ENCODE measurements at regions not wholly inside any gene's neighbourhood (a gene's known extent, or its start where the extent isn't known, plus 50 kb on each side); places are given as distances from the start of the nearest gene placed in this dataset.

DNA sequence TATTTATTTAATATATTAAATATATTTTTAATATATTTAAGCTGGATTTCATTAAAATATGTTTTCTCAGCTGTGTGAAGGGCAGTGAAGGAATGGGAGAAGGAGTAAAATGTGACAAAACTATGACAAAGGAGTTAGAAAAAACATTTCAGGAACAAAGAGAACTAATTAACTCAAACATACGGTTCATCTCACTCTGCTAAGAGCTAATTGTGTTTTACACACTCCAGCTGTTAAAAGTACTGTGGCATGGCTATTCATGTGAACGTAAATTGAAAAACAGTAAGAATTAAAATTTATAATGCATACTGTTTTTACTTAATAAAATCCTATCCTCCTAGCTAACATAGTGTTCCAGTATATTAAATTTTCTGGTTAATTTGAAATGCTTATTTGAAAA lies 262.5 kb upstream of the GNAI1 start:
- DNase-seq (ENCODE audit: low read depth in 3 of 3): no peak

DNA sequence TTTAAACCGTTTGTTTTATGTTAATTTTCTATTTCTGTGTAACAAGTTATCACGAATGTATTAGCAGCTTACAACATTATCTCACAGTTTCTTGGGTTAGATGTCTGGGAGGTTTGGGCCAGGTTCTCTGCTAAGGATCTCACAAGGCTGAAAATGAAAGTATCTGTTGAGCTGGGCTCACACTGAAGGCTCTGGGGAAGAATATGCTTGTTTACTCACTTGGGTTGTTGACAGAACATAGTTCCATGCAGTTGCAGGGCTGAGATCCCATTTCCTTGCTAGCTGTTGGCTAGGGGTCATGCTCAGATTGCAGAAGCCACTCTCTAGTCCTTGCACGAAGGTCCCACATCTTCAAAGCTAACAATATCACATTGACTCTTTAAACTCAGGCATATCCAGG lies 266.6 kb upstream of the GNAI1 start:
- no peak for DNase-seq (ENCODE audit: low read depth in 3 of 3)

DNA sequence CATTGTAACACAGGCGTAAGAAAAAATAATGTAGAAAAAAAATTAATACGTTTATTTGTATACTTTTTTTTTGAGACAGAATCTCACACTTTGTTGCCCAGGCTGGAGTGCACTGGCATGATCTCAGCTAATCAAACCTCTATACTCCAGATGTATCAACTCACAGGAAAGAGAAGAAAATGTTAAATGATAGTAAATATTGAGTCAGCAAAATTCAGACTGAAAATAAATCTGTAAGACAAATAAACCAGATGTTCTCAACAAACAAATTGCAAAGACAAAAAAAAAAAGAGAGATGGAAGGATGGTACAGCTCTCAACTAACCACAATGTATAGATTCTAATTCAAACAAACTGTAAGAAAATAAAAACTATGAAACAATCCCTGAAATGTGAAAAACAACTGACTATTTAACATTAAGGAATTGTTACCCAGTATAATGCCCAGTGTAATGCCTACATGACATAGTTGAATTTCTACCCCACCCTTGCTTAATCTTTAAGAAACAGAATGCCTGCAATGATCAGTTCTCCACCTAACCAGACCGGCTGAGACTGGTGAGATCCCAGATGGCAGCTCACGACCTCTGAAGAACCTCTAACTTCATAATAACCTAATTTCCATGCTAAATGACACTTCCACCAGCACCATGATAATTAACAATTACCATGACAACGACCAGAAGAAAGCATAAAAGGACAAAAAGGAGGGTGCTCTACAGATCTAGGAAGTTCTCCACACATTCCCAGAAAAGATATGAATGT lies 272.0 kb upstream of the GNAI1 start:
- no peak for DNase-seq (ENCODE audit: low read depth in 3 of 3)

DNA sequence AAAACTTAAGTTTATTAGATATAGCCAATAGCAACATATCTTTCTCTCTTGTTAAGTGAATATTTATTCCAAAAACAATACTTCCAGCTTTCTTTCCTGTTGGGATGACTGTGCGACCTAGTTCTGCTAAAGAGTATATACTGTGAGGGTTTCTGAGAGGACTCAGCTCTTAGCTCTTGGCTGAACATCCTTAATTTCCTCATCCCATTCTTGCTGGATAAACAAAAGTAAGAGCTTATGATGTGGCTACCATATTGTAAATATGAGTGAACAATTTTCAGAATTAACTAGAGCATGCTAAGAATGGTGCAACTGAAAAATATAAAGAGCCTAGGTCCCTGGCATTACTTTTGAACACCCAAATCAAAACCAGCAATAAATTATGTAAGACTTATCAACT lies 279.5 kb upstream of the GNAI1 start:
- DNase-seq (ENCODE audit: low read depth in 3 of 3): no peak

DNA sequence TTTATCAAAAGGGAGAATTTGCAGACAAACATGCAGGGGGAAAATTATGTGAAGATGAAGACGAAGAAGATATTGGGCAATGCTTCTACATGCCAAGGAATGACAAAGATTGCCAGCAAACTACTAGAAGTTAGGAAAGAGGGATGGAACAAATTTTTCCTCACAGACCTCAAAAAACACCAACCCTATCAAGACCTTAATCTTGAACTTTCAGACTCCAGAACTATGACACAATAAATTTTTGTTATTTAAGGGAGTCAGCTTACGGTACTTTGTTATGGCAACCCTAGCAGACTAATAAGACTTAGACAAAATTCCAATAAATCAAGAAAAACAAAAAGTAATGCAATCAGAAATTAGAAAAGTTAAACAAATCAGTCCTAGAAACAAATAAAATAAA lies 280.0 kb upstream of the GNAI1 start:
- no peak for DNase-seq (ENCODE audit: low read depth in 3 of 3)

DNA sequence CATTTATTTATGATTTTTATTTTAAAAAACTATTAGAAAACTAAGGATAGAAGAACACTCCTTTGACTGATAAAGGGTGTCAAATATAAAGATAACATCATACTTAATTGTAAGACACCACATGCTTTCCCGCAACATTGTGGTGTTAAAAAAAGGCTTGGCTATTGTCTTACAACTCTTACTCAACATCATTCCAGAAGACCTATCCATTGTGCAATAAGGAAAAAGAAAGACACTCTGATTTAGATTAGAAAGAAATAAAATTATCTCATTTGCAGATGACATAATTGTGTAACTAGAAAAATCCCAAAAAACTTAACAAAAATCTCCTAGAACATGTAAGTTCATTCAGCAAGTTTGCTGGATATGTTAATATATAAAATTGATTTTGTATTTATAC lies 296.7 kb upstream of the GNAI1 start:
- DNase-seq (ENCODE audit: low read depth in 3 of 3): no peak

DNA sequence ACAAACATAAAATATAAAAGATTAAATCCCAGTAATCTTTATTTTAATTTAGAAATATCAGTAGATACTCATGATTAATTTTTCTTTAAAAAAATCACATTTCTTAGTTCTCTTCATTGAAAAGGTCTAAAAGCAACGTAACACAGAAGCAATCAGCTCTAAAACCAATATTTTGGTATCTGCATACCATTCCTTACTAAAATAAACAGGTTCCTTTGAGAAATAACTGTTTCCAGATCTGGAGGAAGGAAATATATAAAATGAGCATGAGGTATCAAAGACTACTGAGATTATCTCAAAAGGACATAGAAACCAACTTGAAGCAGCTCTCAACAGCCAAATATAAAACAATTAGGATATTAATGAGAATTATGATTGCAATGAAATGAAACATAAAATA lies 301.0 kb upstream of the GNAI1 start:
- no peak for DNase-seq (ENCODE audit: low read depth in 3 of 3)

DNA sequence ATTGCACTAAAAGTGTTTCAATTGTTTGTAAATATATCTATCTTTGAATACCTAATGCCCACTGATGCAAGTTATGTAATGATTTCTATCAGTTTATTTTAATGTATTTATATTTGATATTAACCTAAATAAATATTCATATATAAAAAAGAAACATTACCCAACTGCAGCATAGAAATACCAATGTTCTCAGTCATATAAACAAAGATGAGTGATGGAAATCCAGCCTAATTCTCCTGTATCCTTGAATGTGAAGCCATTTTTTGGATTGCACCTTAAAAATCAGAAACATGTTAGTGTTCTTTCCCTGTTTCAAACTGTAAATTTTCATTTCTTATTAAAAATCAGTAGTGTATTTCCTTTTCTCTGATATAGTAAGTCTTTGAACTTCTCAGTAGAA lies 305.8 kb upstream of the GNAI1 start:
- no peak for DNase-seq (ENCODE audit: low read depth in 3 of 3)

DNA sequence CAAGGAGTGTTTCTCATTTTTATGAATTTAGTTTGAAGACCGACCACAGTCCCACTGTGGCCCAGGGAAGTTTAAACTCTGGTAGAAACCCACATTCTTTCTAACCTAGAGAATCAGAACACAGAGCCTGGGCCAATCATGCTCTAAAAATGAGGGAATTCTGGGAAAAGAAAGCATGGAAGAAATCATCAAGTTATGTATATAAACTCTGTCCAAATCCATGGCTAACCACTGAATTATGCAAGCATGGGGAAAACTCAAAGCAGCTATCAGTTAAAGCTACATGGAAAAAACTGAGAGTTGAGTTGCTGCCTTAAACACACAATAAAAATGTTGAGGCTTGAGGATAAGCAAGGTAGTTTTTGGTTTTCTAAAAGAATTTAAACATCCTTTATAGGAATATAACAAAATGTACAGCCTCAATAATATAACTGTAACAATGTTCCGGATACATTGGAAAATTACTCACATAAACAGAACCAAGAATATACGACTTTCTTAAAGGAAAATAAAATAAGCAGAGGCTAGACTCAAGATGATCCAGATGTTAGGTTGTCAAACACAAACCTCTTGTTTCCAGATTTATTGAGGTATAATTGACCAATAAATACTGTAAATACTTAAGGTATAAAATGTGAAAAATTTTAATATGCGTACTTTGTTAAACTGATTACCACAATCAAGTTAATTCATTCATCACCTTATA lies 311.2 kb upstream of the GNAI1 start:
- DNase-seq (ENCODE audit: low read depth in 3 of 3): no peak

DNA sequence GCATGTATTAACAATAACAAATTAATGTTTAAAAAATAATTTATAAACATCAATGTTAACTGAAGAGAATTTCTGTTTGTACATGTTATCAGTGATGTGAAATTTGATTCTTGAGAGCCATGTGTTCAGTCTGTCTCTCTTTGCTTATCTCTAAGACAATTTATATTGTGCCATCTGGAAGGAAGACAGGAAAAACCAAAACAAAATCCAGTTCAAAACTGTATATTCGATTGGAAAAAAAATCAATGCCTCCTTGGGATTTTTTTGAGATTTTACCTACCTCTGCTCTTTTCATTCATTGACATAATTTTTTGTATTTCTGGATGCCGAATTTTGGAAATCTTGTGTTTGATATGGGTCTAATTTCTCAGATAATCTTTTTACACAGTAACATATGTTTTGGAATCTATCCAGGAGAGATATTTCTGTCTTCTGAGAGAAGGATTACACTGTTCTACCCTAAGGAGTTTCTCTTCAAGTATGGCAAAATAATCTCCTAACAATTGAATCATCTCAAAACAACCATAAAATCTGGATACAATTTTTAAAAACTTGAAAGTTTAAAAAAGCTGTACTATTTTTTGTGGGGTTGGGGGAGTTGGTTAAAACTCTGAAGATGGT lies 311.9 kb upstream of the GNAI1 start:
- no peak for DNase-seq (ENCODE audit: low read depth in 3 of 3)

DNA sequence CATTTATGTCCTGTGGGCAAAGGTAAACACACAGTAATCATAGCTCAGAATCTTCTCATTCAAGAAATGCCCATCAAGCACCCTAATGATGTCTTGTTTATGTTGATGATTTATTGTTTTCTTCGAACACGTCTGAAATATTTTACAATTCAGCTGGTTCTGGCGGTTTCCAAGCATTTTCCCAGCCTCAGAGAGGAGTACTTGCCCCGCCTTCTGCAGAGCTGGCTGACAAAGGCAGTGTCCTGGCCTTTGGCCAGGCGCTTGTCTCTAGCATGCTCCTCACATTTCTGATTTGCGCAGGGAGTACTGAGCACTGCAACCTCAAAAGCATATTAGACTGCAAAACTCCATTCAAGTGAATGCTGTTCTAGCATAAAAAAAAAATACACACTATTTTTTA lies 314.2 kb upstream of the GNAI1 start:
- DNase-seq (ENCODE audit: low read depth in 3 of 3): no peak

DNA sequence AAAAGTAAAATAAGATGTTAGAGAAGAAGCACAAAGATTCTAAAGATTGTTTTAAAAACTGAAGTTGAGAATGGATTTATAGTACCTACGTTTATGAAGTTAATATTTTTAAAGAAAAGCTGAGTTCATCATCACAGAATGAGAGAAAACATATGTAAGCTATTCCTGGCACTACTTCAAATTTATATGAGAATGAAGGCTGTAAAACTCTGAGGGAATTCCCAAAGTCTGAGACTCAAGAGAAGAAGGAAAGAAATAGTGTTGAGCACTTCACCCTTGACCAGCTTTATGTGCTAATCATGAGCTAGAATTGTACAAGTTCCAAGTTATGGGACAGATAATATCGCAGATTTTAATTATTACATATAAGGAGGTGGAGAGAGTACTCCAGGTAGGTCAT lies 323.7 kb upstream of the GNAI1 start:
- DNase-seq (ENCODE audit: low read depth in 3 of 3): no peak

DNA sequence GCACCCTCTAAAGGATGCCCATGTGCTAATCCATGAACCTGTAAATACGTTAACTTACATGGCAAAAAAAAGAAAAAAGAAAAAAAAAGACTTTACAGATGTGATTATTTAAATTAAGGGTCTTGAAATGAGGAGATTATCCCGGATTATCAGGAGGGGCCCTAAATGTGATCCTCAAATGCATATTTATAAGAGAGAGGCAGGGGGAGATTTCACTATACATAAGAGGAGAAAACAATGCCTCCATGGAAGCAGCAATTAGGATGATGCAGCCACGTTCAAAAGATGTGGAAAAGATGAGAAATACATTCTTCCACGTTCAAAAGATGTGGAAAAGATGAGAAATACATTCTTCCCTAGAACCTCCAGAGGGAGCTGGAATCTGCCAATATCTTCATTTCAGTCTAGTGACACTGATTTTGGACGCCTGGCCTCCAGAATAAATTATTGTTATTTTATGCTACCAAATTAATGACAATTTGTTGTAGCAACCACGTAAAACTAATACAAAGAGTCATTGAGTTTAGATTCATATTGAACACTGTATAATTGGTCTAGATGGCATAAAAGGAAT lies 328.4 kb upstream of the GNAI1 start:
- no peak for DNase-seq (ENCODE audit: low read depth in 3 of 3)

DNA sequence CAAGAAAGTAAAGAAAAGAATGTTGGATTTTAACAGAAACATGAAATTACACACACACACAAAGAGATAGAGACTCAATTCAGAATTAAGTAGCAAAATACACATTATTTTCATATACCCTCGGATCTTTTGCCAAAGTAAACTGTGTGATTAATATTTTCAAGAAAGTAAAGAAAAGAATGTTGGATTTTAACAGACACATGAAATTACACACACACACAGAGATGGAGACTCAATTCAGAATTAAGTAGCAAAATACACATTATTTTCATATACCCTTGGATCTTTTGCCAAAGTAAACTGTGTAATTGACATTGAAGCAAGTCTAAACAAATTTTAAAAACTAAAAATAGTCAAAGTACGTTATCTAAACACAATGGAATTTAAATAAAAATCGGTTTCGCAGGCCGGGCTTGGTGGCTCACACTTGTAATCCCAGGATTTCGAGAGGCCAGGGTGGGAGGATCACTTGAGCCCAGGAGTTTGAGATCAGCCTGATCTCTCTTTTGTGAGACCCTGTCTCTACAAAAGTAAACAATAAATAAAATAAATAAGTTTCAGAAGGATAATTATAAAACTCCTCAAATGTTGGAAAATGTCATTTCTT lies 337.3 kb upstream of the MAGI2 start:
- DNase-seq (ENCODE audit: low read depth in 3 of 3): no peak

DNA sequence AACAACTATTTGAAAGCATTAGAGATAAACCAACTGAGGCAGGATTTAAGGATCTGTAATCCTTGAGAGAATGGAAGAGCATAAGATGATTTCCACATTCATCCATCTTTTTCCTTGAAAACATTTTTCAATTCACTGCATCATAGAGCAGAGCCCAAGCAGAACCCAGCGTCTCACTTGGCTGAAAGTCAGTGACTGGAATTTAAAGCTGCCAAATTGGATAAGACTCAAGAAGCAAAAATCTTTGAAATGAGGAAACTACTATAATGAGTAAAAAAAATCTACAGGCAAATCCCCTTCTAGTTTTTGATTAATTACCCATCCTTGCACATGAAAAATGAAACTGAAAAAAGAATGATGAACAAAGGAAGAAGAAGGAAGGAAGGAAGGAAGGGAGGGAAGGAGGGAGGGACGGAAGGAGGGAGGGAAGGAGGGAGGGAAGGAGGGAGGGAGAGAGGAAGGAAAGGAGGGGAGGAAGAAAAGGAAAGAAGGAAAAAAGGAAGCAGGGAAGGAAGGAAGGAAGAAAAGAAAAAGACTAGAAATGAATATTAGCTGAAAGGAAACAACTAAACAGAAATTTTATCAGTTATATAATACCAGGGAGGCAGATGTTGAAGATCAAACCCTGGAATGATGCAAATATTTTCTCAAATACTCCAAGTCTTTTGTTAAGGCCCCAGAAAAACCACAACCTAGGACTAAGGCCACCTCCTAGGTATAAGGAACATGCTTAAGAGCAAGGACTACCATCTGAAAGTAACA lies 336.3 kb upstream of the MAGI2 start:
- no peak for DNase-seq (ENCODE audit: low read depth in 3 of 3)

DNA sequence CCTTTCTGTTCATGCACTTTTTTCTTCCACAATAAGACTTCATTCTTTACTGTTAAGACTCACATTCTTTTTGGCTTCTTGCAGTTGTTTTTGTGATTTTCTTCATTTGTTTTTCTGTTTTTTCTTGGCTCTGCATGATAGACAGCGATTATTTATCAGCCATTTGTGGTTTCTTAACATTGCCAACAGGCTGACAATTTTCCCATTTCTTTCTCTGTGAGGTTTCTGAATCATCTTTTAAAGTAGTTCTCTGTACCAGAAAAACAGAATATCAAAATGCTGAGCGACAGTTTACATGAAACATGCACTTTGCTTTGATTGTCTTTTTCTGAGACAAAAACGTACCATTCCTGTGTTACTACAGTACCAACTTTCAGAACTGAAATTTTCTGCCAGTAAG lies 334.2 kb upstream of the MAGI2 start:
- no peak for DNase-seq (ENCODE audit: low read depth in 3 of 3)

DNA sequence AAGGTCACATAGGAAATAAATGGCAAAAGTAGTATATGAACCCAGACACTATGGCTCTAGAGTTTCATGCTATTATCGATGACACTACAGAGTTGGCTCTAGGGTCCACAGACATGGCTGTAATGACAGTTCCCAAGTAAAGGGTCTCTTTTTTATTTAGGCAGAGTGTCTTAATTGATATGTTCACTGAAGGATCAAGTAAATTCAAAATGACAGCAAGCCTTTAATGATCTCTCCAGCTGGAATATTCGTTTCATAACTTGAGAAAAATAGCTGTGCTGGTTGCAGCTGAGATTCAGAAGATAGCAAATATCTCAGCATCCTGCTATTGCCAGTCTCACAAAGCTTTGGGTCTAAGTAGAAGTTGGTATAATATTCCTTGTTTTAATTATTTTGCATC lies 333.6 kb upstream of the MAGI2 start:
- DNase-seq (ENCODE audit: low read depth in 3 of 3): no peak

DNA sequence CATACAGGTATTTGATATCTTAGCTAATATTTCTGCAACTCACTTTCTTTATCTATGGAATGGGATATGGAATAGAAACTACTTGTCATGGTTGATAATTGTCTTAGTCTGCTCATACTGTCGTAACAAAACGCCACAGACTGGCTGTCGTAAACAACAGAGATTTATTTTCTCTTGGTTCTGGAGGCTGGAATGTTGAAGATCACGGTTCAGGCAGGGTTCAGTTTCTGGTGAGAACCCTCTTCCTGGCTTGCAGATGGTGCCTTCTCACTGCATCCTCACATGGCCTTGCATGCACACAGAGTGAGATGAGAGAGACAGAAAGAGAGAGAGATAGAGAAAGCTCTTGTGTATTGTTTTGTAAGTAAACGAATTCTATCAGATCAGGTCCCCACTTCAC lies 332.7 kb upstream of the MAGI2 start:
- no peak for DNase-seq (ENCODE audit: low read depth in 3 of 3)

DNA sequence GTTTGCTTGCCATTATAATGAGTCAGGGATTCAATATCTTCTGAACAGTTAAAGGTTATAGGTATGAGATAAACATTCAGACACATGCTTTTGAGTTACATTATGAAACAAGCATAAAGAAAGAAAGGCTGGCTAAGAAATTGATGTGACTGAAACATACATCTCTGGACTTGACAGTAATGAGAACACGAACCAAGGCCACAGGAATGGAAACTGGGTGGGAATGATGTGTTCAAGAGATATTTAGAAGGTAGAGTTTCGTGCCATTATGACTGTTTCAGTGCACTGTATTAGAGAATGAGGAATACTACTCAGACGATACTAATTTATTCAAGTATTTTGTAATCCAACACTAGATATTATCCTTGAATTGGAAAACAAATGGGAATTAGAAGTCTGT lies 332.1 kb upstream of the MAGI2 start:
- DNase-seq (ENCODE audit: low read depth in 3 of 3): no peak

DNA sequence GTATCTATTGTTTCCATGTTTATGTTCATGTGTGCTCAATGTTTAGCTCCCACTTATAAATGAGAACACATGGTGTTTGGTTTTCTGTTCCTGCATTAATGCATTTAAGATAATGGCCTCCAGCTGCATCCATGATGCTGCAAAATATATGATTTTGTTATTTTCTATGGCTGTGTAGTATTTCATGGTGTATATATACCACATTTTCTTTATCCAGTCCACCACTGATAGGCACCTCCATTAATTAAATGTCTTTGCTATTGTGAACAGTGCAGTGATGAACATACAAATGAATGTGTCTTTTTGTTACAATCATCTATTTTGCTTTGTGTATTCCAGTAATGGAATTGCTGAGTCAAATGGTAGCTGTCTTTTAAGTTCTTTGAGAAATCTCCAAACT lies 329.4 kb upstream of the MAGI2 start:
- no peak for DNase-seq (ENCODE audit: low read depth in 3 of 3)

DNA sequence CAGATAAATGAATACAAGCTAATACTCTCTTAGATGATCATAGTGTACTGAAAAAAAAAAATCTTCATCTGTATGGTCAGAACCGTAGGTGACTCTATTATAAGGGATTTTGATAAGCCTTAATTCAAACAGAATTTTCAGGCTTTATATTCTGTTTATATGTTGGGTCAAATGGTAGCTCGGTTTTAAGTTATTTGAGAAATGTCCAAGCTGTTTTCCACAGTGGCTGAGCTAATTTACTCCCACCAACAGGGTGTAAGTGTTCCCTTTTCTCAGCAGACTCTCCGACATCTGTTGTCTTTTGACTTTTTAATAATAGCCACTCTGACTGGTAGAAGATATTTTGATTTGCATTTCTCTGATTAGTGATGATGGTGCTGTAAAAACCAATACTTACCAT lies 328.8 kb upstream of the MAGI2 start:
- no peak for DNase-seq (ENCODE audit: low read depth in 3 of 3)

DNA sequence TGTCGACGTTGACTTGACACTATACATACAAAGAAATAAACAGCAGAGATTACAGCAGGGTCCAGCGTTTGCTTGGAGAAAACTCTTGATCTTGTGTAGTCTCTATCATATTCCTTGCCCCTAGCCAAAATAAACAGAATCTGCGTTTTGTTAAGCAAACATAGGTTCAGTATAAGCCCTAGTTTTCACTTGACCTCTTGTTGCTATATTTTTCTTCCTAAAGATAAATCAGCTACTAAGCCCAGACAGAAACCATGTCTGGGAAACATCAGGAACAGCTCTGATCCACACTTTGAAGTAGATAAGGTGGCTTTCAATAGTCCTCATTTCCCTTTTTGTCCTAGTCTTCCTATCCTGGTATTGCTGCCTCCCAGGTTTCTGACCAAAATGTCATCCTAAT lies 328.2 kb upstream of the MAGI2 start:
- DNase-seq (ENCODE audit: low read depth in 3 of 3): no peak

Data from stimulated activated CD4-positive, alpha-beta T cell treated with anti-CD3 and anti-CD28 coated beads, TNF-alpha, amount 100 ng/mL, for 24 hours (primary cell).